ENCODE measurements at regions not wholly inside any gene's neighbourhood (a gene's known extent, or its start where the extent isn't known, plus 50 kb on each side); places are given as distances from the start of the nearest gene placed in this dataset.

GRCh38 chr3:189410522-189410921, 220.7 kb upstream of the TP63 start:
- no peak for TF ChIP-seq CTCF (IDR thresholded peaks at IDR 0.05)
- no peak for TF ChIP-seq POLR2A (IDR thresholded peaks at IDR 0.05)
